ENCODE measurements at regions not wholly inside any gene's neighbourhood (a gene's known extent, or its start where the extent isn't known, plus 50 kb on each side); places are given as distances from the start of the nearest gene placed in this dataset.

GRCh38 chr15:47534673-47535072 is 182.6 kb upstream of the SEMA6D start:
- no peak overlapping the region for H3K4me3 Mint-ChIP-seq
- no peak overlapping the region for H3K27ac ChIP-seq (ENCODE audit: low read depth, low read length)
- H3K27ac Mint-ChIP-seq: no peak overlapping the region
- no peaks in the 10 kb centered on the region for H3K4me1 ChIP-seq (ENCODE audit: control insufficient read depth in 2 of 2, insufficient read depth in 2 of 2, low read length in 2 of 2)
- H3K4me3 ChIP-seq (ENCODE audit: low read length): no peak overlapping the region
- H3K27me3 ChIP-seq (ENCODE audit: control insufficient read depth in 2 of 2, insufficient read depth in 2 of 2, low read length in 2 of 2): no peaks in the 10 kb centered on the region
- H3K27me3 Mint-ChIP-seq: peaks cover 0 to 9% (median 5%) of the 10 kb centered on the region in 5 donors
- intact Hi-C loops (cut with micrococcal nuclease): no loop called here
- no peaks in the 10 kb centered on the region for H3K9me3 ChIP-seq (ENCODE audit: control insufficient read depth in 2 of 3, low read length in 3 of 3)
- no peak for ATAC-seq
- no peaks in the 10 kb centered on the region for H3K36me3 Mint-ChIP-seq
- no peak for DNase-seq
- POLR2A ChIA-PET: no interaction called here
- H3K36me3 ChIP-seq (ENCODE audit: control insufficient read depth in 2 of 3, insufficient read depth in 3 of 3, low read length in 3 of 3): no peaks in the 10 kb centered on the region
- CTCF ChIA-PET: no interaction called here
- H3K4me1 Mint-ChIP-seq: no peaks in the 10 kb centered on the region
- peaks cover 0 to 25% (median 4%) of the 10 kb centered on the region in 11 donors for H3K9me3 Mint-ChIP-seq

GRCh38 chr15:47541562-47541961 is 175.7 kb upstream of the SEMA6D start:
- Histone ChIP-seq H3K4me1 (ENCODE audit: control insufficient read depth in 2 of 2, insufficient read depth in 2 of 2, low read length in 2 of 2) (no peaks in the 10 kb centered on the region), H3K27ac (ENCODE audit: low read depth, low read length) (no peak overlapping the region), H3K36me3 (ENCODE audit: control insufficient read depth in 2 of 3, insufficient read depth in 3 of 3, low read length in 3 of 3) (no peaks in the 10 kb centered on the region), H3K9me3 (ENCODE audit: control insufficient read depth in 2 of 3, low read length in 3 of 3) (no peaks in the 10 kb centered on the region), H3K4me3 (ENCODE audit: low read length) (no peak overlapping the region), H3K27me3 (ENCODE audit: control insufficient read depth in 2 of 2, insufficient read depth in 2 of 2, low read length in 2 of 2) (no peaks in the 10 kb centered on the region)
- Mint-ChIP-seq H3K9me3 (peaks cover 0 to 10% (median 5%) of the 10 kb centered on the region in 11 donors), H3K27me3 (peaks cover 0 to 5% (median 0%) of the 10 kb centered on the region in 5 donors), H3K4me3 (no peak overlapping the region), H3K4me1 (no peaks in the 10 kb centered on the region), H3K36me3 (no peaks in the 10 kb centered on the region), H3K27ac (no peak overlapping the region)
- CTCF ChIA-PET: no interaction called here
- DNase-seq: no peak
- no peak for ATAC-seq
- intact Hi-C loops (cut with micrococcal nuclease): no loop called here
- POLR2A ChIA-PET: no interaction called here

GRCh38 chr15:47542312-47542989 is 174.9 kb upstream of the SEMA6D start:
- no peaks in the 10 kb centered on the region for H3K36me3 Mint-ChIP-seq
- CTCF ChIA-PET: no interaction called here
- no peak overlapping the region for H3K4me3 ChIP-seq (ENCODE audit: low read length)
- no peaks in the 10 kb centered on the region for H3K4me1 Mint-ChIP-seq
- ATAC-seq (no peak), DNase-seq (no peak)
- no peaks in the 10 kb centered on the region for H3K27me3 ChIP-seq (ENCODE audit: control insufficient read depth in 2 of 2, insufficient read depth in 2 of 2, low read length in 2 of 2)
- H3K27ac Mint-ChIP-seq: no peak overlapping the region
- H3K4me1 ChIP-seq (ENCODE audit: control insufficient read depth in 2 of 2, insufficient read depth in 2 of 2, low read length in 2 of 2): no peaks in the 10 kb centered on the region
- no peak overlapping the region for H3K4me3 Mint-ChIP-seq
- H3K36me3 ChIP-seq (ENCODE audit: control insufficient read depth in 2 of 3, insufficient read depth in 3 of 3, low read length in 3 of 3): no peaks in the 10 kb centered on the region
- peaks cover 0 to 14% (median 4%) of the 10 kb centered on the region in 11 donors for H3K9me3 Mint-ChIP-seq
- H3K27me3 Mint-ChIP-seq: peaks cover 0 to 5% (median 0%) of the 10 kb centered on the region in 5 donors
- H3K9me3 ChIP-seq (ENCODE audit: control insufficient read depth in 2 of 3, low read length in 3 of 3): no peaks in the 10 kb centered on the region
- intact Hi-C loops (cut with micrococcal nuclease): no loop called here
- H3K27ac ChIP-seq (ENCODE audit: low read depth, low read length): no peak overlapping the region
- POLR2A ChIA-PET: no interaction called here

- CTCF ChIA-PET: no interaction called here
- Histone ChIP-seq H3K4me1 (ENCODE audit: control insufficient read depth in 2 of 2, insufficient read depth in 2 of 2, low read length in 2 of 2) (no peaks in the 10 kb centered on the region), H3K9me3 (ENCODE audit: control insufficient read depth in 2 of 3, low read length in 3 of 3) (no peaks in the 10 kb centered on the region), H3K4me3 (ENCODE audit: low read length) (no peak overlapping the region), H3K27ac (ENCODE audit: low read depth, low read length) (no peak overlapping the region), H3K36me3 (ENCODE audit: control insufficient read depth in 2 of 3, insufficient read depth in 3 of 3, low read length in 3 of 3) (no peaks in the 10 kb centered on the region), H3K27me3 (ENCODE audit: control insufficient read depth in 2 of 2, insufficient read depth in 2 of 2, low read length in 2 of 2) (no peaks in the 10 kb centered on the region)
- H3K4me1 Mint-ChIP-seq: no peaks in the 10 kb centered on the region
- H3K9me3 Mint-ChIP-seq: peaks cover 0 to 14% (median 1%) of the 10 kb centered on the region in 11 donors
- no peak for ATAC-seq
- DNase-seq: no peak
- no peaks in the 10 kb centered on the region for H3K36me3 Mint-ChIP-seq
- intact Hi-C loops (cut with micrococcal nuclease): no loop called here
- POLR2A ChIA-PET: no interaction called here
- H3K4me3 Mint-ChIP-seq: no peak overlapping the region
- peaks cover 0 to 12% (median 0%) of the 10 kb centered on the region in 5 donors for H3K27me3 Mint-ChIP-seq
- no peak overlapping the region for H3K27ac Mint-ChIP-seq
Observed at GRCh38 chr15:47548231-47548630, 169.1 kb upstream of the SEMA6D start.

- no peaks in the 10 kb centered on the region for H3K4me1 Mint-ChIP-seq
- no peak overlapping the region for H3K27ac Mint-ChIP-seq
- DNase-seq: no peak
- ATAC-seq: no peak
- Histone ChIP-seq H3K27ac (ENCODE audit: low read depth, low read length) (no peak overlapping the region), H3K9me3 (ENCODE audit: control insufficient read depth in 2 of 3, low read length in 3 of 3) (no peaks in the 10 kb centered on the region), H3K36me3 (ENCODE audit: control insufficient read depth in 2 of 3, insufficient read depth in 3 of 3, low read length in 3 of 3) (no peaks in the 10 kb centered on the region), H3K27me3 (ENCODE audit: control insufficient read depth in 2 of 2, insufficient read depth in 2 of 2, low read length in 2 of 2) (no peaks in the 10 kb centered on the region), H3K4me1 (ENCODE audit: control insufficient read depth in 2 of 2, insufficient read depth in 2 of 2, low read length in 2 of 2) (no peaks in the 10 kb centered on the region), H3K4me3 (ENCODE audit: low read length) (no peak overlapping the region)
- peaks cover 0 to 12% (median 0%) of the 10 kb centered on the region in 5 donors for H3K27me3 Mint-ChIP-seq
- H3K9me3 Mint-ChIP-seq: peaks cover 0 to 9% (median 0%) of the 10 kb centered on the region in 11 donors
- no peaks in the 10 kb centered on the region for H3K36me3 Mint-ChIP-seq
- no peak overlapping the region for H3K4me3 Mint-ChIP-seq
- CTCF ChIA-PET: no interaction called here
- intact Hi-C loops (cut with micrococcal nuclease): no loop called here
- POLR2A ChIA-PET: no interaction called here
Observed at GRCh38 chr15:47548986-47549385, 168.3 kb upstream of the SEMA6D start.

GRCh38 chr15:47551079-47551478 is 166.2 kb upstream of the SEMA6D start:
- H3K27me3 ChIP-seq (ENCODE audit: control insufficient read depth in 2 of 2, insufficient read depth in 2 of 2, low read length in 2 of 2): no peaks in the 10 kb centered on the region
- H3K36me3 ChIP-seq (ENCODE audit: control insufficient read depth in 2 of 3, insufficient read depth in 3 of 3, low read length in 3 of 3): no peaks in the 10 kb centered on the region
- Mint-ChIP-seq H3K4me1 (no peaks in the 10 kb centered on the region), H3K4me3 (no peak overlapping the region), H3K27ac (no peak overlapping the region), H3K27me3 (peaks cover 0 to 7% (median 0%) of the 10 kb centered on the region in 5 donors), H3K9me3 (peaks cover 0 to 9% (median 0%) of the 10 kb centered on the region in 11 donors), H3K36me3 (no peaks in the 10 kb centered on the region)
- H3K4me3 ChIP-seq (ENCODE audit: low read length): no peak overlapping the region
- ATAC-seq (no peak), DNase-seq (no peak)
- H3K4me1 ChIP-seq (ENCODE audit: control insufficient read depth in 2 of 2, insufficient read depth in 2 of 2, low read length in 2 of 2): no peaks in the 10 kb centered on the region
- no peaks in the 10 kb centered on the region for H3K9me3 ChIP-seq (ENCODE audit: control insufficient read depth in 2 of 3, low read length in 3 of 3)
- intact Hi-C loops (cut with micrococcal nuclease): no loop called here
- POLR2A ChIA-PET: no interaction called here
- no peak overlapping the region for H3K27ac ChIP-seq (ENCODE audit: low read depth, low read length)
- CTCF ChIA-PET: no interaction called here

- Histone ChIP-seq H3K27ac (ENCODE audit: low read depth, low read length) (no peak overlapping the region), H3K36me3 (ENCODE audit: control insufficient read depth in 2 of 3, insufficient read depth in 3 of 3, low read length in 3 of 3) (no peaks in the 10 kb centered on the region), H3K4me1 (ENCODE audit: control insufficient read depth in 2 of 2, insufficient read depth in 2 of 2, low read length in 2 of 2) (no peaks in the 10 kb centered on the region), H3K9me3 (ENCODE audit: control insufficient read depth in 2 of 3, low read length in 3 of 3) (no peaks in the 10 kb centered on the region), H3K27me3 (ENCODE audit: control insufficient read depth in 2 of 2, insufficient read depth in 2 of 2, low read length in 2 of 2) (no peaks in the 10 kb centered on the region), H3K4me3 (ENCODE audit: low read length) (no peak overlapping the region)
- Mint-ChIP-seq H3K27ac (no peak overlapping the region), H3K4me3 (no peak overlapping the region), H3K9me3 (peaks cover 0 to 8% (median 0%) of the 10 kb centered on the region in 11 donors), H3K4me1 (no peaks in the 10 kb centered on the region), H3K27me3 (peaks cover 0 to 7% (median 0%) of the 10 kb centered on the region in 5 donors), H3K36me3 (no peaks in the 10 kb centered on the region)
- ChIA-PET POLR2A (no interaction called here), CTCF (no interaction called here)
- DNase-seq (no peak), ATAC-seq (no peak)
- intact Hi-C loops (cut with micrococcal nuclease): no loop called here
Observed at GRCh38 chr15:47551546-47551945, 165.8 kb upstream of the SEMA6D start.

Measured in naive thymus-derived CD4-positive, alpha-beta T cell (primary cell).